WI38 (cell line): ENCODE measurements at regions not wholly inside any gene's neighbourhood (a gene's known extent, or its start where the extent isn't known, plus 50 kb on each side); places are given as distances from the start of the nearest gene placed in this dataset.

Experiments
- H3K4me3 ChIP-seq: 2 replicates; pipeline ENCODE4 v1.5.1; 2011; ENCODE audit warnings: low read depth, mild to moderate bottlenecking, control low read depth, low read length
- TF ChIP-seq, protein P1 (sequence below): IDR thresholded peaks from 2 replicates; pipeline ENCODE4 v1.5.1; 2012; ENCODE audit warnings: low read depth, mild to moderate bottlenecking, control low read depth, low read length

DNA sequence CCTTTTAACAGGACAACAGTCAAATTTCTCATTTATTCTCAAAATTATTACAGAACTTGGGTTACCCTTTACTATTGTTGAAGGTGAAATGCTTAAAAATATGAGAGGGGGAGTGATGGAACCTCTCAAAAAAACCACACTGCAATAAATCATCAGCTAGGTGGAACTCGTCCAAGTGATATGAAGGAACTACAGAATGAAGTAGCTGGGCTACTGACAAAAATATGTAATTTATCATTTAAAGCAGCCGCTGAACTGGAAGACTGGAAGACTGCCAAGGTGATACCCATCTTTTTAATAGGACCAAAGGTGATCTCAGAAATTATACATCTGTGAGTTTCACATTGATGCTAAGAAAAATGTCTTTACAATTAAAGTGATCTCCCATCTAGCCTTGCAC is 597.7 kb upstream of the TENM3 start:
- TF ChIP-seq, protein P1, sequence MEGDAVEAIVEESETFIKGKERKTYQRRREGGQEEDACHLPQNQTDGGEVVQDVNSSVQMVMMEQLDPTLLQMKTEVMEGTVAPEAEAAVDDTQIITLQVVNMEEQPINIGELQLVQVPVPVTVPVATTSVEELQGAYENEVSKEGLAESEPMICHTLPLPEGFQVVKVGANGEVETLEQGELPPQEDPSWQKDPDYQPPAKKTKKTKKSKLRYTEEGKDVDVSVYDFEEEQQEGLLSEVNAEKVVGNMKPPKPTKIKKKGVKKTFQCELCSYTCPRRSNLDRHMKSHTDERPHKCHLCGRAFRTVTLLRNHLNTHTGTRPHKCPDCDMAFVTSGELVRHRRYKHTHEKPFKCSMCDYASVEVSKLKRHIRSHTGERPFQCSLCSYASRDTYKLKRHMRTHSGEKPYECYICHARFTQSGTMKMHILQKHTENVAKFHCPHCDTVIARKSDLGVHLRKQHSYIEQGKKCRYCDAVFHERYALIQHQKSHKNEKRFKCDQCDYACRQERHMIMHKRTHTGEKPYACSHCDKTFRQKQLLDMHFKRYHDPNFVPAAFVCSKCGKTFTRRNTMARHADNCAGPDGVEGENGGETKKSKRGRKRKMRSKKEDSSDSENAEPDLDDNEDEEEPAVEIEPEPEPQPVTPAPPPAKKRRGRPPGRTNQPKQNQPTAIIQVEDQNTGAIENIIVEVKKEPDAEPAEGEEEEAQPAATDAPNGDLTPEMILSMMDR: no peak
- H3K4me3 ChIP-seq: no peak overlapping the region

DNA sequence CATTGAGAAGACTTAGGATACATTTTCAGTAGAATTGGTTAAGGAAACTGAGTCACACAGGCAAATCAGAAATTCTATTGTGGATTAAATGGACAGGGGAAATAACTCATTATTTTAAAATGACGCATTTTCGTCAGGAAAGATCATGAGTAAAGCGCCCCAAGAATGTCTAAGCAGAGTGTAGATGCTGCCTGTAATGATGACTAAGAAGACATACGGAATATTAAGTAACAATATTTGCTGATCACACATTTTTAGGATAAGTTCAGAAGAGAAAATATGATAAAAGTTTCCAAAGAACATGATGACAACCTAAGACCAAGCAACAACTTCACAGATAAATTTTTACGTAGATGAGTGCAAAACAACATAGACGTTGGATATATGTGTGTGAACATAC is 596.3 kb upstream of the TENM3 start:
- TF ChIP-seq, protein P1: no peak
- H3K4me3 ChIP-seq: no peak overlapping the region

DNA sequence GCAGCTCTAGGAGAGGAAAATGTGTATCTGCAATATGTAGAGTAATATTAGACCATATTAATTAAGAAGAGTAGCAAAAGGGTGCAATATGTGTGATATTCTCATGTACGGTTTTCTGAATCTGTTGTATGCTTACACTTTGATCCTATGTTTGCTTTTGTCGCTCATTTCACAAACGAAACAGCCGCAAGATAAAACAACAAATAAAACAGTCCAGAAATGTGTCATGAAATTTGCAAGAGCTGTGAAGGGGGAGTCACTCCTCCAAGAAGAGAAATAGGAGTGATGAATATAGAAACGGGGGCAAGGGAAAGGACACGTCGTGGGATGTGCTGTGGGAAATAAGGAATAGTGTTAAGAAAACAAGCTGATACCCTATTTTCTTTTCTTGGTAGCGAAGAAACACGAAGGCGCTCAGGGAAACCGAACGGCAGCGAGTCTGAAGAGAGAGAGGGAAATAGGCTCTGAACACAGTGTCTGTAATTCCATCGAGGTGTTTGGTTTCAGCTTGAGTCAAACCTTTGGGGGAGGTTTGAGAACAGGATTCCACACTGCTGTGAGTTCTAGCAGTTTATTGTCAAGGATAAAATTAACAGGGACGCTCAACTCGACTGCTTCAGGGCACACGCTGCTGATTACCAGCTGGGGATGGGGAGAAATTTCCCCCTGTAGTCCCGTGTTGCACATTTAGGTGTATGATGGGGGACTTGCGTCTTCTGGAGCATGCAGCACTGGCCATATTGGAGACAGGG is 595.6 kb upstream of the TENM3 start:
- TF ChIP-seq, protein P1: no peak
- peak overlapping the region; percentile 32 for H3K4me3 ChIP-seq

DNA sequence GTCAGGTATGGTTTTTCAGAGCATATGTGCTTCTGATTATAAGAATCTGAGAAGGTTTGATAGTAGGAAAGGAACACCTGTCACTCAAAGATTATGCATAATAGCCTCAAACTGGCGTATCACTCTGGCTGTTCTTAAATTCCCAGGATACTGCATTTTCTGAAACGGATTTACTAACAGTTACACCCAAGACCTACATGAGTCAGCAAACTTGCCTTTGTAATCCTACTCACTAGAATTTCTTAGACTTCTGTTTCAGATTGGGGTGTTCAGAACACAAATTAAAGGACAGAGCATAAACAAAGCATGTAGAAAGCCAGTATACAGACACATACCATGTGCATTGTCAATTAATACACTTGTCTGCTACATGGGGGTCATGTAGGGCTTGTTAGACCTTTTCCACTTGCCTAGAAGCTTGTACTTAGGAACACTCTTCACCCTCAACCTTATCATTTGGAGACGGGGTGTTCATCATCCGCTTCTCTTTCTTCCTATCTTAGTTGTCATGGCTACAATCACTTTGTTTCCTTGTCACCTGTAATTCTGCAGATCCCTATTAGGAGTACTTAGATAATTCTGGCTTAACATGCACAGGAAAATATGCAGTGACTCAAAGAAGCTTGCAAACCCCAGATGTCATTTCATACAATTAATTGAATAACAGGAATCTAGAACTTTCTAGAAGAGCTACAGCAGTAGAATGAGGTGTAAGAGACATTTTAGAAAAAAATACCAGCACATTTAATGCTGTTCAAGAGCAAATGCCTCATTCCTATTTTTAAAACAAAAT is 593.0 kb upstream of the TENM3 start:
- H3K4me3 ChIP-seq: no peak overlapping the region
- TF ChIP-seq, protein P1: no peak

DNA sequence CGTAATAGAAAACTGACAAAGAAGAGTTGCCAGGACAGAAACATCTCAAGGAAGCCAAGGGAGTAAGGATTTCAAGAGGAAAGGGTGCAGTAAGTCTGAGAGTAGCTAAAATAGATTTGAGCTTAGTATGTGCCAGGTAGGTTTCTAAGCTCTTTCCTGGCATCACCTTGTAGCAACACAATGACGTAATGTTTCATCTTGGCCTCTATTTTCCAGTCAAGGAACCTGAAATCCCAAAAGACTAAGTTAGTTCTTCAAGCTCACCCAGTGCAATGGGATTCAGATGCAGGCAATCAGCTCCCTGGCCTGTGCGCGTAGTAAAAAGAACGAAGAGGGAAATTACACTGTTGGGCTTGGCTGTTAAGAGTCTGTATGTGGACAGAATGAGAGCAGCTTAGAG is 586.5 kb upstream of the TENM3 start:
- TF ChIP-seq, protein P1: no peak
- H3K4me3 ChIP-seq: no peak overlapping the region

DNA sequence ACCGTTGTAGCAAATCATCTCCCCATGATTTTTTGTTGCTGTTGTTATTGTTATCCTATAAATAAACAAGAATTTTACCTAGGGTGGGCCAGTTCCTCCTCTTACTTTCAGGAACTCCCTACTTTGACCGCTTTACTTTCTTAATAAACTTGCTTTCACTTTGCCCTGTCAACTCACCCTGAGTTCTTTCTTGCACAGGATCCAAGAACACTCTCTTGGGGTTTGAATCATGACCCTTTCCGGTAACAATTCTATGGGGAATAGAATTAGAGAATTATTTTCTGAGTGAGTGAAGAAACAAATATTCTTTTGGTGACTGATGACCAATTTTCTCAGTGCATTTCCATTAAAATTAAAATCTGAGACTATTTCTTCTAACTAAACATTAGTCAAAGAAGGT is 584.0 kb upstream of the TENM3 start:
- TF ChIP-seq, protein P1: no peak
- no peak overlapping the region for H3K4me3 ChIP-seq

DNA sequence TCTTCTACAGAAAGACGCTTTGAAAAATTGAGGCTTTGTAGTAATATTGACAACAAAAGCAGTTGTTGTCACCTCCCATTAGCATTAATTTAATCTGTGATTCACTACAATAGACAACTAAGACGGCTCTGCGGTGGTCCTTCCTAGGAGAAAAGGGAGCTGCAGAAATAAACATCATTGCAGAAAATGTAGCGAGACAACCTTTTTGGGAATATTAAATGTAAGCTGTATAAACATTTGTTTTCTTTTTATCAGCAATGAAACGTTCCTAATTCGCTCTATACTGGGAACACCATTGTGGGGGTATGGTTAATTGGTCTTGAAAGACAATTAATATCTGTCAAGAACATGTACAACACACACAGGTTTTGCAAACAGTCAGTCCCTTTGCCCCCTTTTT is 583.3 kb upstream of the TENM3 start:
- TF ChIP-seq, protein P1: no peak
- H3K4me3 ChIP-seq: no peak overlapping the region
